GM12878 (cell line): ENCODE measurements at regions not wholly inside any gene's neighbourhood (a gene's known extent, or its start where the extent isn't known, plus 50 kb on each side); places are given as distances from the start of the nearest gene placed in this dataset.

Source experiments
- RAD21 ChIP-seq: IDR thresholded peaks from 2 replicates; pipeline ENCODE4 v1.6.1; 2011; ENCODE audit warnings: mild to moderate bottlenecking, low read depth, low read length, moderate library complexity; ENCODE audit not compliant: insufficient read depth
- SKIL ChIP-seq: fragments of 450-650 bp; IDR thresholded peaks from 2 replicates; pipeline ENCODE4 v1.6.1; 2017; ENCODE audit warnings: mild to moderate bottlenecking, low read depth, inconsistent platforms; ENCODE audit not compliant: poor library complexity, severe bottlenecking

GRCh38 chr20:60691966-60692615 lies 560.0 kb upstream of the CDH4 start:
- TF ChIP-seq SKIL: no peak
- no peak for TF ChIP-seq RAD21
